HG02885 (cell line): ENCODE measurements at regions not wholly inside any gene's neighbourhood (a gene's known extent, or its start where the extent isn't known, plus 50 kb on each side); places are given as distances from the start of the nearest gene placed in this dataset.

Experiments used
- ATAC-seq: cut with Tn5 transposase; IDR thresholded peaks from one replicate; pipeline ENCODE4 v1.9.1; 2021; ENCODE audit warnings: mild to moderate bottlenecking; ENCODE audit not compliant: unreplicated experiment, poor library complexity

- no peak for ATAC-seq
Observed at GRCh38 chr2:226680719-226681118, 118.9 kb downstream of the IRS1 start.

GRCh38 chr2:226679389-226680065 lies 120.1 kb downstream of the IRS1 start:
- ATAC-seq, result no peak

GRCh38 chr2:226678422-226678821 lies 121.2 kb downstream of the IRS1 start:
- no peak for ATAC-seq

- no peak for ATAC-seq
Observed at GRCh38 chr2:226677080-226677479, 122.5 kb downstream of the IRS1 start.

- ATAC-seq, result no peak
Observed at GRCh38 chr2:226676618-226677017, 123.0 kb downstream of the IRS1 start.

- ATAC-seq, result no peak
Observed at GRCh38 chr2:226674123-226674522, 125.5 kb downstream of the IRS1 start.

- no peak for ATAC-seq
Observed at GRCh38 chr2:226673314-226673723, 126.3 kb downstream of the IRS1 start.

- no peak for ATAC-seq
Observed at GRCh38 chr2:226671141-226671676, 128.4 kb downstream of the IRS1 start.

GRCh38 chr2:226669905-226670304 lies 129.7 kb downstream of the IRS1 start:
- ATAC-seq, result no peak

GRCh38 chr2:226669249-226669648 lies 130.4 kb downstream of the IRS1 start:
- no peak for ATAC-seq

GRCh38 chr2:226667736-226668135 lies 131.9 kb downstream of the IRS1 start:
- ATAC-seq, result no peak

GRCh38 chr2:226665306-226665831 lies 134.3 kb downstream of the IRS1 start:
- no peak for ATAC-seq

GRCh38 chr2:226664661-226665060 lies 135.0 kb downstream of the IRS1 start:
- ATAC-seq, result no peak

GRCh38 chr2:226664140-226664539 lies 135.5 kb downstream of the IRS1 start:
- no peak for ATAC-seq

- no peak for ATAC-seq
Observed at GRCh38 chr2:226661789-226662545, 137.7 kb downstream of the IRS1 start.

GRCh38 chr2:226660526-226660925 lies 139.1 kb downstream of the IRS1 start:
- no peak for ATAC-seq

- ATAC-seq, result no peak
Observed at GRCh38 chr2:226660124-226660523, 139.5 kb downstream of the IRS1 start.

- ATAC-seq, result no peak
Observed at GRCh38 chr2:226659410-226659809, 140.2 kb downstream of the IRS1 start.

GRCh38 chr2:226658555-226658954 lies 141.1 kb downstream of the IRS1 start:
- no peak for ATAC-seq

- no peak for ATAC-seq
Observed at GRCh38 chr2:226657340-226658053, 142.1 kb downstream of the IRS1 start.

- ATAC-seq, result no peak
Observed at GRCh38 chr2:226656367-226656766, 143.3 kb downstream of the IRS1 start.
